ENCODE measurements at regions not wholly inside any gene's neighbourhood (a gene's known extent, or its start where the extent isn't known, plus 50 kb on each side); places are given as distances from the start of the nearest gene placed in this dataset.

GRCh38 chr4:128657638-128658037 is 151.9 kb upstream of the JADE1 start:
- Mint-ChIP-seq H3K36me3 (no peaks in the 10 kb centered on the region), H3K27ac (no peak overlapping the region), H3K27me3 (ENCODE audit: low read depth) (no peaks in the 10 kb centered on the region), H3K9me3 (peaks cover 9% of the 10 kb centered on the region), H3K4me3 (no peak overlapping the region), H3K4me1 (peaks cover 35% of the 10 kb centered on the region)
- TF ChIP-seq CTCF (IDR thresholded peaks at IDR 0.05; ENCODE audit: unreplicated experiment), result no peak
- DNase-seq (ENCODE audit: low spot score in 2 of 2, unreplicated experiment in 2 of 2), result no peak

- peak overlapping the region; percentile 68 for H3K27ac Mint-ChIP-seq
- H3K4me1 Mint-ChIP-seq, result peaks cover 18% of the 10 kb centered on the region
- no peak for DNase-seq (ENCODE audit: low spot score in 2 of 2, unreplicated experiment in 2 of 2)
- no peaks in the 10 kb centered on the region for H3K27me3 Mint-ChIP-seq (ENCODE audit: low read depth)
- peaks cover 9% of the 10 kb centered on the region for H3K9me3 Mint-ChIP-seq
- TF ChIP-seq CTCF (IDR thresholded peaks at IDR 0.05; ENCODE audit: unreplicated experiment), result no peak
- H3K36me3 Mint-ChIP-seq, result no peaks in the 10 kb centered on the region
- H3K4me3 Mint-ChIP-seq, result no peak overlapping the region
These were observed 155.0 kb upstream of the JADE1 start for GRCh38 chr4:128654465-128654864.

- Mint-ChIP-seq H3K4me1 (peaks cover 21% of the 10 kb centered on the region), H3K27ac (peak overlapping the region; percentile 70), H3K27me3 (ENCODE audit: low read depth) (no peaks in the 10 kb centered on the region), H3K4me3 (no peak overlapping the region), H3K9me3 (peaks cover 9% of the 10 kb centered on the region), H3K36me3 (no peaks in the 10 kb centered on the region)
- no peak for TF ChIP-seq CTCF (IDR thresholded peaks at IDR 0.05; ENCODE audit: unreplicated experiment)
- peak; percentile 27 to 59 for DNase-seq (ENCODE audit: low spot score in 2 of 2, unreplicated experiment in 2 of 2)
These were observed 155.7 kb upstream of the JADE1 start for GRCh38 chr4:128653527-128654444.

GRCh38 chr4:128649575-128650205 is 159.8 kb upstream of the JADE1 start:
- peaks cover 15% of the 10 kb centered on the region for H3K9me3 Mint-ChIP-seq
- TF ChIP-seq CTCF (IDR thresholded peaks at IDR 0.05; ENCODE audit: unreplicated experiment), result no peak
- peaks cover 16% of the 10 kb centered on the region for H3K4me1 Mint-ChIP-seq
- no peaks in the 10 kb centered on the region for H3K27me3 Mint-ChIP-seq (ENCODE audit: low read depth)
- no peaks in the 10 kb centered on the region for H3K36me3 Mint-ChIP-seq
- no peak overlapping the region for H3K4me3 Mint-ChIP-seq
- DNase-seq (ENCODE audit: low spot score in 2 of 2, unreplicated experiment in 2 of 2), result no peak
- no peak overlapping the region for H3K27ac Mint-ChIP-seq

- DNase-seq (ENCODE audit: low spot score in 2 of 2, unreplicated experiment in 2 of 2), result no peak
- H3K9me3 Mint-ChIP-seq, result peaks cover 10% of the 10 kb centered on the region
- H3K27me3 Mint-ChIP-seq (ENCODE audit: low read depth), result no peaks in the 10 kb centered on the region
- H3K4me1 Mint-ChIP-seq, result peaks cover 16% of the 10 kb centered on the region
- no peak overlapping the region for H3K27ac Mint-ChIP-seq
- no peak for TF ChIP-seq CTCF (IDR thresholded peaks at IDR 0.05; ENCODE audit: unreplicated experiment)
- H3K36me3 Mint-ChIP-seq, result no peaks in the 10 kb centered on the region
- no peak overlapping the region for H3K4me3 Mint-ChIP-seq
These were observed 160.3 kb upstream of the JADE1 start for GRCh38 chr4:128649161-128649560.

Measured in mesothelial cell of epicardium (in vitro differentiated cells).